Ascending aorta (tissue), 2 donors: ENCODE measurements at regions not wholly inside any gene's neighbourhood (a gene's known extent, or its start where the extent isn't known, plus 50 kb on each side); places are given as distances from the start of the nearest gene placed in this dataset.

ENCODE experiments used
- DNase-seq, 2 donors: peaks; one replicate each; pipeline ENCODE4 v3.0.0-alpha.2; 2019; ENCODE audit warnings: low spot score in 2 of 2
- H3K27ac ChIP-seq, 2 donors: fragments of 200-600 bp; sonication (generic); one replicate each; pipeline ENCODE4 v1.5.1; 2016 to 2017; ENCODE audit warnings: mild to moderate bottlenecking in 1 of 2
- H3K27me3 ChIP-seq: fragments of 200-600 bp; sonication (generic); one replicate; pipeline ENCODE4 v1.5.1; 2017
- H3K36me3 ChIP-seq, 2 donors: fragments of 200-600 bp; sonication (generic); one replicate each; pipeline ENCODE4 v1.5.1; 2016
- H3K4me1 ChIP-seq, 2 donors: fragments of 200-600 bp; sonication (generic); one replicate each; pipeline ENCODE4 v1.5.1; 2016 to 2017; ENCODE audit warnings: mild to moderate bottlenecking in 1 of 2
- H3K4me3 ChIP-seq, 2 donors: fragments of 200-600 bp; sonication (generic); one replicate each; pipeline ENCODE4 v1.5.1; 2016 to 2017; ENCODE audit warnings: mild to moderate bottlenecking in 1 of 2
- H3K9me3 ChIP-seq, 2 donors: fragments of 200-600 bp; sonication (generic); one replicate each; pipeline ENCODE4 v1.5.1; 2016
- intact Hi-C: fragments of 100-400 bp; cut with DNase I; formaldehyde crosslinking; loops from one replicate; pipeline ENCODE4 v1.15.1; 2023
- TF ChIP-seq, protein P1 (sequence below), 3 experiments: fragments of 200-600 bp in 2 of 3; fragments of 450-650 bp in 1 of 3; sonication (generic) in 2 of 3; IDR thresholded peaks; one replicate each; pipeline ENCODE4 v1.5.1; 2016 to 2019; ENCODE audit warnings: antibody characterized with exemption in 3 of 3, mild to moderate bottlenecking in 1 of 3, moderate library complexity in 1 of 3

DNA sequence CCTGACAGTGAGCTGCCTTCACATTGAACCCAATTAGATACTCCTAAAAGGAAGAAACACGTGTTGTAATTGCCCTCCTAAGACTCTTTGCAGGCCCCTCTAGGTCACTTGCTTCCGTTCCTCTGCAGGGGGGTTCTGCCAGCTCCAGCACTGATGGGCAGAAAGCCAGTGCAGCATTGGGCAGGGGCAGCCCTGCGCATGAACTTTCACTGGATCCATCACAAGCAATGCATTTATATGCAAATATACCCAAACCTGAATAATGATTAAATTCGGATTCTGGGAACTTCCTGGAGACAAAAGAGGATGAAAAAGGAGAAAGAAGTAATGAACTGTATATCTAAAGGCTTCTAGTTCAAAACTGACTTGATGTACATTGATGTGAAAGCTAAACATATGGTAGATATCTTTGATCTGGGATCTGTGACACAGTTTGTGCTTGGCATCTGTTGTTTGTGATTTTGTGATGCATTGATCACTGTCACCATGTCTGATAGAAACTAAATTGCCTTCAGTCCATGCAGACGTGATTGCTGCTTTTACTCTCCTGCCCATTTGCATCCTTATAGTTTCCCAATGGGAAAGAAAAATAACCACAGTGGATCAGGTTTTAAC is 313.4 kb downstream of the DEPDC1B start:
- no peaks in the 10 kb centered on the region for H3K9me3 ChIP-seq
- peaks cover 0 to 15% of the 10 kb centered on the region in 2 donors for H3K4me1 ChIP-seq
- no peak overlapping the region for H3K4me3 ChIP-seq
- DNase-seq, result no peak
- no peak overlapping the region for H3K27ac ChIP-seq
- H3K36me3 ChIP-seq, result no peaks in the 10 kb centered on the region
- intact Hi-C loops, result loop anchor here (5.0 to 10.0 kb wide), 3 partner anchors 81 to 292 kb away; no protein-coding TSS in a partner anchor
- TF ChIP-seq, protein P1, sequence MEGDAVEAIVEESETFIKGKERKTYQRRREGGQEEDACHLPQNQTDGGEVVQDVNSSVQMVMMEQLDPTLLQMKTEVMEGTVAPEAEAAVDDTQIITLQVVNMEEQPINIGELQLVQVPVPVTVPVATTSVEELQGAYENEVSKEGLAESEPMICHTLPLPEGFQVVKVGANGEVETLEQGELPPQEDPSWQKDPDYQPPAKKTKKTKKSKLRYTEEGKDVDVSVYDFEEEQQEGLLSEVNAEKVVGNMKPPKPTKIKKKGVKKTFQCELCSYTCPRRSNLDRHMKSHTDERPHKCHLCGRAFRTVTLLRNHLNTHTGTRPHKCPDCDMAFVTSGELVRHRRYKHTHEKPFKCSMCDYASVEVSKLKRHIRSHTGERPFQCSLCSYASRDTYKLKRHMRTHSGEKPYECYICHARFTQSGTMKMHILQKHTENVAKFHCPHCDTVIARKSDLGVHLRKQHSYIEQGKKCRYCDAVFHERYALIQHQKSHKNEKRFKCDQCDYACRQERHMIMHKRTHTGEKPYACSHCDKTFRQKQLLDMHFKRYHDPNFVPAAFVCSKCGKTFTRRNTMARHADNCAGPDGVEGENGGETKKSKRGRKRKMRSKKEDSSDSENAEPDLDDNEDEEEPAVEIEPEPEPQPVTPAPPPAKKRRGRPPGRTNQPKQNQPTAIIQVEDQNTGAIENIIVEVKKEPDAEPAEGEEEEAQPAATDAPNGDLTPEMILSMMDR (IDR thresholded peaks at IDR 0.05), result no peak
- H3K27me3 ChIP-seq, result no peaks in the 10 kb centered on the region

DNA sequence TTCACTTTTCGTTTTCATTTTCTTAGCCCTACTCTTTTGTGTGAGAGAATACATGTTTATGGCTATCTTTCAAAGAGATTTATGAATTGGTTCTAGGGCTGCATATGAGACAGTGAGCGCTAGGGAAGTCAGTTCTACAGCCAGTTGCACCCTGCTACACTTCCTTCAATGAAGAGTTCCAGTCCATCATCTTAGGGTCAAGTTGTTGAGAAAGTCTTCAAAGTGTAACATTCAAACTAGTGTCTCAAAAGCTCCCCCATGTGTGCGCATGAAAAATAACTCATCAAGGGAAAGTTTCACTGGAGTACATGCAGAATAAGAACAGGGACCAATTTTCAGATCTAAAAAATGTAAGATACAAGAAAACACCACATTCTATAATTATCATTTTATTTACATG is 317.2 kb downstream of the DEPDC1B start:
- no peak overlapping the region for H3K4me3 ChIP-seq
- DNase-seq, result no peak
- no peaks in the 10 kb centered on the region for H3K27me3 ChIP-seq
- intact Hi-C loops, result loop anchor here (1.0 to 10.0 kb wide), 3 partner anchors 203 to 288 kb away; no protein-coding TSS in a partner anchor
- H3K4me1 ChIP-seq, result peaks cover 7 to 28% of the 10 kb centered on the region in 2 donors
- no peaks in the 10 kb centered on the region for H3K36me3 ChIP-seq
- TF ChIP-seq, protein P1 (IDR thresholded peaks at IDR 0.05), result peak in 2 of 3 experiments; percentile 53 to 58
- H3K27ac ChIP-seq, result peak overlapping the region; percentile 68 to 69
- H3K9me3 ChIP-seq, result no peaks in the 10 kb centered on the region

DNA sequence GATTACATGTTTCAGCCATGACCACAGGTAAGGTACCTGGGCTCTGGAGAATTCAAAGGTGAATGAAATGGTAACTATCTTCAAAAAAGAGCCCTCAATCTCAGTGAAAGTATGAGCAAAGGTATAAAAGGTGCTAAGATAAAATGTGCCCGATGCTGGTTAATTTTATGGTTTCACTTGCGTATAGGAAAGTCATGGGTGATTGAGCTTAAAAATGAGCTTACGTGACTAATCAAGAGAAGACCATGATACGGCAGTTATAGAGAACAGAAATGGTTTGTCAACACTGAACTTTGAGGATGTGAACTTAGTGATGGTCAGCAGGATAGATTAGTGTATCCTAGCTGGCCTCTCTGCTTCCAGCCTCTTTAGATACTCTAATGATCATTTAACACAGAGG is 320.1 kb downstream of the DEPDC1B start:
- H3K36me3 ChIP-seq, result no peaks in the 10 kb centered on the region
- peak overlapping the region; percentile 85 to 87 for H3K27ac ChIP-seq
- no peaks in the 10 kb centered on the region for H3K9me3 ChIP-seq
- no peaks in the 10 kb centered on the region for H3K27me3 ChIP-seq
- TF ChIP-seq, protein P1 (IDR thresholded peaks at IDR 0.05), result no peak
- H3K4me1 ChIP-seq, result peaks cover 7 to 26% of the 10 kb centered on the region in 2 donors
- intact Hi-C loops, result loop anchor here (2.0 to 10.0 kb wide), 5 partner anchors 43 to 569 kb away; no protein-coding TSS in a partner anchor
- no peak overlapping the region for H3K4me3 ChIP-seq
- DNase-seq, result no peak

DNA sequence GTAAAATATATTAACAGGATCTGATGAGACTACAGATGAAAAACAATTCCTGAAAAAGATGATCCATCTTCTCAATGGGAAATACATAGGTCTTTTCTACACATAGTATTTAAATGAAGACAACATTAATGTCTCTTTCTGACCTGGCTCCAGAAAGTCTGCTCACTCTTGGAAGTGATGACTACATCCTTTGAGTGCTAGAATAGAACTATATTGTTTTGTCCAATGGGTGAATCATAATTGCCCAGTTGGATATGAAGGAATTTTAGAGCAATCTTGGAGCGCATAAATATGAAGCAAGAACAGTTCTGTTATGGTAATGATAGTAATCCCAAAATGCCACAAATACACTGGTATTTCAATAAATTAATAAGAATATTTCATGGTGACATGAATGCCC is 322.1 kb downstream of the DEPDC1B start:
- H3K27ac ChIP-seq, result peak overlapping the region; percentile 85 to 87
- TF ChIP-seq, protein P1 (IDR thresholded peaks at IDR 0.05), result no peak
- no peak overlapping the region for H3K4me3 ChIP-seq
- intact Hi-C loops, result loop anchor here (2.0 to 5.0 kb wide), 3 partner anchors 41 to 567 kb away; no protein-coding TSS in a partner anchor
- peaks cover 7 to 17% of the 10 kb centered on the region in 2 donors for H3K4me1 ChIP-seq
- no peak for DNase-seq
- no peaks in the 10 kb centered on the region for H3K9me3 ChIP-seq
- H3K27me3 ChIP-seq, result no peaks in the 10 kb centered on the region
- no peaks in the 10 kb centered on the region for H3K36me3 ChIP-seq

DNA sequence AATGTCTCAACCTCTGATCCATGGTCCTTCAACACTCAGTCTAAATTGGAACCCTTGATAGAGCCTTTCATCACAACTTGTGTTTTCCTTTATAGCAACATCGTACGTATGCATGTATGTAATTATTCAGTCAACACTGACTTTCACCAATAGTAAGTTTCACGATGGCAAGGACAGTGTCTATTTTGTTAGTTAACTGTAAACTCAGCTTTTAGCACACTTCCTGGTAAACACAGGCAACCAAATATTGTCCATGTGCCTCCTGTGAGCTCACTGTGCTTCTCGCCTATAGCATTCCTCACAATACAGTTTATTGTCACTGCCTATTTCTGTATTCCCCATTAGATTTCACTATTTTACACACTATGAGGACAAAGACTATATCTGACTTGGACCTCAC is 323.1 kb downstream of the DEPDC1B start:
- Histone ChIP-seq H3K4me1 (peaks cover 7 to 14% of the 10 kb centered on the region in 2 donors), H3K4me3 (no peak overlapping the region), H3K9me3 (no peaks in the 10 kb centered on the region), H3K36me3 (no peaks in the 10 kb centered on the region), H3K27me3 (no peaks in the 10 kb centered on the region), H3K27ac (peak overlapping the region in 1 of 2 donors; percentile 36)
- intact Hi-C loops, result loop anchor here (5.0 kb wide), 2 partner anchors 40 to 105 kb away; no protein-coding TSS in a partner anchor
- TF ChIP-seq, protein P1 (IDR thresholded peaks at IDR 0.05), result no peak
- no peak for DNase-seq
